MM.1S (cell line): ENCODE measurements at regions not wholly inside any gene's neighbourhood (a gene's known extent, or its start where the extent isn't known, plus 50 kb on each side); places are given as distances from the start of the nearest gene placed in this dataset.

ENCODE experiments used
- CTCF ChIP-seq: fragments of 300-600 bp; sonication (generic); IDR thresholded peaks from 2 replicates; pipeline ENCODE4 v1.5.1; 2016; ENCODE audit warnings: antibody characterized with exemption, low read length, mixed read lengths
- EZH2 ChIP-seq: fragments of 300-600 bp; sonication (generic); optimal IDR thresholded peaks from 2 replicates; pipeline ENCODE3; 2017; ENCODE audit warnings: low read depth, mild to moderate bottlenecking, antibody characterized with exemption, low read length, mixed read lengths

- TF ChIP-seq CTCF (no peak), EZH2 (no peak)
Measured at GRCh38 chr1:175833951-175834350, 90.6 kb upstream of the TNR start.
